ENCODE measurements at regions not wholly inside any gene's neighbourhood (a gene's known extent, or its start where the extent isn't known, plus 50 kb on each side); places are given as distances from the start of the nearest gene placed in this dataset.

DNA sequence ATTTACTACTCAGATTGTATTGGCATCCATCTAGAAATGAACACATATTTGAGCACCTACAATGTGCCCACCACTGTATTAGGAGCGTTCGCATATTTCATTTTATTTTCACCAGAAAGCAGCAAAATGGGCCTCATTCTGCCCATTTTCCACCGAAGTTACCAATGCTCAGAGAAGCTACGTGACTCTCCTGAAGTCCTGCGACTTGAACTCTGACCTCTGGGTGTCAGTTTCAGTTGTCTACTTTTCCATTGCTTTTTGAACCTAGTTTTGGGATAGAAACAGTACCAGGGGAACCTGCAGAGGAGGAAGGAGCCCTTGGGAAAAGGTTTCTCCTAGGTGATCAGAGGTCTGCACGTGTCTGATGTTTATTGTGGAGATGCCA is 139.1 kb upstream of the SDK2 start (continued):
- TF ChIP-seq, protein P1, sequence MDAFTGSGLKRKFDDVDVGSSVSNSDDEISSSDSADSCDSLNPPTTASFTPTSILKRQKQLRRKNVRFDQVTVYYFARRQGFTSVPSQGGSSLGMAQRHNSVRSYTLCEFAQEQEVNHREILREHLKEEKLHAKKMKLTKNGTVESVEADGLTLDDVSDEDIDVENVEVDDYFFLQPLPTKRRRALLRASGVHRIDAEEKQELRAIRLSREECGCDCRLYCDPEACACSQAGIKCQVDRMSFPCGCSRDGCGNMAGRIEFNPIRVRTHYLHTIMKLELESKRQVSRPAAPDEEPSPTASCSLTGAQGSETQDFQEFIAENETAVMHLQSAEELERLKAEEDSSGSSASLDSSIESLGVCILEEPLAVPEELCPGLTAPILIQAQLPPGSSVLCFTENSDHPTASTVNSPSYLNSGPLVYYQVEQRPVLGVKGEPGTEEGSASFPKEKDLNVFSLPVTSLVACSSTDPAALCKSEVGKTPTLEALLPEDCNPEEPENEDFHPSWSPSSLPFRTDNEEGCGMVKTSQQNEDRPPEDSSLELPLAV (CRISPR knock-in tag; conservative IDR thresholded peaks at IDR 0.05; ENCODE audit: low read depth) = no peak
- TF ChIP-seq ZNF501 (CRISPR knock-in tag; IDR thresholded peaks at IDR 0.05) (no peak), SOX5 (CRISPR knock-in tag; IDR thresholded peaks at IDR 0.05; ENCODE audit: borderline replicate concordance) (peak; percentile 15; the same call in 1 of the 2 replicates), NFKBIZ (CRISPR knock-in tag; IDR thresholded peaks at IDR 0.05) (no peak), SETDB1 (CRISPR knock-in tag; IDR thresholded peaks at IDR 0.05; ENCODE audit: borderline replicate concordance) (no peak), GTF3A (CRISPR knock-in tag; conservative IDR thresholded peaks at IDR 0.05) (no peak), JUNB (CRISPR knock-in tag; IDR thresholded peaks at IDR 0.05; ENCODE audit: borderline replicate concordance) (no peak), SPEN (CRISPR knock-in tag; IDR thresholded peaks at IDR 0.05; ENCODE audit: low read depth) (no peak), FOXJ3 (CRISPR knock-in tag; IDR thresholded peaks at IDR 0.05; ENCODE audit: borderline replicate concordance) (no peak), CREM (IDR thresholded peaks at IDR 0.05) (no peak), CREM (CRISPR knock-in tag; IDR thresholded peaks at IDR 0.05) (no peak), PITX1 (CRISPR knock-in tag; IDR thresholded peaks at IDR 0.05) (no peak), ZFP1 (CRISPR knock-in tag; IDR thresholded peaks at IDR 0.05) (no peak), ZNF576 (CRISPR knock-in tag; IDR thresholded peaks at IDR 0.05) (no peak), HNF4A (CRISPR knock-in tag; IDR thresholded peaks at IDR 0.05) (0 out of 2 replicates have a peak, but pooled peaks have one; percentile 21), ZSCAN9 (CRISPR knock-in tag; IDR thresholded peaks at IDR 0.05; ENCODE audit: borderline replicate concordance) (no peak), ZNF343 (CRISPR knock-in tag; IDR thresholded peaks at IDR 0.05) (no peak), NCOA2 (CRISPR knock-in tag; IDR thresholded peaks at IDR 0.05) (no peak), CHD4 (IDR thresholded peaks at IDR 0.05; ENCODE audit: borderline replicate concordance, low read length) (no peak; the same call in 1 of the 2 replicates), NR2F1 (CRISPR knock-in tag; IDR thresholded peaks at IDR 0.05) (peak; percentile 44 to 49; a peak in 2 of 4 replicates), MED1 (CRISPR knock-in tag; IDR thresholded peaks at IDR 0.05) (peak; percentile 44; the same call in 1 of the 2 replicates), HDAC2 (CRISPR knock-in tag; IDR thresholded peaks at IDR 0.05) (no peak), ZMYM3 (CRISPR knock-in tag; IDR thresholded peaks at IDR 0.05) (no peak), MBD4 (IDR thresholded peaks at IDR 0.05; ENCODE audit: borderline replicate concordance, low read length) (no peak), ZNF652 (CRISPR knock-in tag; IDR thresholded peaks at IDR 0.05; ENCODE audit: borderline replicate concordance, low read depth) (no peak), ZFP41 (CRISPR knock-in tag; IDR thresholded peaks at IDR 0.05; ENCODE audit: borderline replicate concordance) (no peak), FOXK1 (CRISPR knock-in tag; IDR thresholded peaks at IDR 0.05; ENCODE audit: borderline replicate concordance, low read depth) (no peak), ZNF34 (CRISPR knock-in tag; IDR thresholded peaks at IDR 0.05; ENCODE audit: borderline replicate concordance) (no peak), ZKSCAN8 (CRISPR knock-in tag; IDR thresholded peaks at IDR 0.05; ENCODE audit: borderline replicate concordance) (no peak), ZFP62 (CRISPR knock-in tag; IDR thresholded peaks at IDR 0.05) (no peak), ZNF614 (CRISPR knock-in tag; IDR thresholded peaks at IDR 0.05; ENCODE audit: borderline replicate concordance) (no peak)
- TF ChIP-seq, protein P2, sequence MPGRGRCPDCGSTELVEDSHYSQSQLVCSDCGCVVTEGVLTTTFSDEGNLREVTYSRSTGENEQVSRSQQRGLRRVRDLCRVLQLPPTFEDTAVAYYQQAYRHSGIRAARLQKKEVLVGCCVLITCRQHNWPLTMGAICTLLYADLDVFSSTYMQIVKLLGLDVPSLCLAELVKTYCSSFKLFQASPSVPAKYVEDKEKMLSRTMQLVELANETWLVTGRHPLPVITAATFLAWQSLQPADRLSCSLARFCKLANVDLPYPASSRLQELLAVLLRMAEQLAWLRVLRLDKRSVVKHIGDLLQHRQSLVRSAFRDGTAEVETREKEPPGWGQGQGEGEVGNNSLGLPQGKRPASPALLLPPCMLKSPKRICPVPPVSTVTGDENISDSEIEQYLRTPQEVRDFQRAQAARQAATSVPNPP (CRISPR knock-in tag; IDR thresholded peaks at IDR 0.05) = no peak

Data from HepG2 (cell line).